HEK293T (cell line): ENCODE measurements at regions not wholly inside any gene's neighbourhood (a gene's known extent, or its start where the extent isn't known, plus 50 kb on each side); places are given as distances from the start of the nearest gene placed in this dataset.

Experiments used
- ARNT ChIP-seq: fragments of 450-650 bp; IDR thresholded peaks from 2 replicates; pipeline ENCODE4 v1.6.1; 2017; ENCODE audit warnings: mild to moderate bottlenecking
- ELF4 ChIP-seq: fragments of 450-650 bp; IDR thresholded peaks from 2 replicates; pipeline ENCODE4 v1.6.1; 2017; ENCODE audit warnings: antibody characterized with exemption
- FOXK2 ChIP-seq: fragments of 450-650 bp; IDR thresholded peaks from 2 replicates; pipeline ENCODE4 v1.6.1; 2016; ENCODE audit warnings: mild to moderate bottlenecking
- FOXM1 ChIP-seq: fragments of 450-650 bp; IDR thresholded peaks from 2 replicates; pipeline ENCODE4 v1.6.1; 2017; ENCODE audit warnings: mild to moderate bottlenecking, borderline replicate concordance
- LEF1 ChIP-seq: fragments of 450-650 bp; IDR thresholded peaks from 2 replicates; pipeline ENCODE4 v1.6.1; 2017; ENCODE audit warnings: mild to moderate bottlenecking, borderline replicate concordance
- NFRKB ChIP-seq: fragments of 450-650 bp; IDR thresholded peaks from 2 replicates; pipeline ENCODE4 v1.6.1; 2016; ENCODE audit warnings: mild to moderate bottlenecking, moderate library complexity
- SP1 ChIP-seq: fragments of 450-650 bp; IDR thresholded peaks from 2 replicates; pipeline ENCODE4 v1.6.1; 2017
- SUZ12 ChIP-seq: fragments of 450-650 bp; IDR thresholded peaks from 2 replicates; pipeline ENCODE4 v1.6.1; 2016; ENCODE audit warnings: mild to moderate bottlenecking
- TARDBP ChIP-seq: fragments of 450-650 bp; IDR thresholded peaks from 2 replicates; pipeline ENCODE4 v1.6.1; 2016
- ZNF384 ChIP-seq: fragments of 450-650 bp; IDR thresholded peaks from 2 replicates; pipeline ENCODE4 v1.6.1; 2016

- TF ChIP-seq ELF4 (no peak), NFRKB (no peak), SUZ12 (no peak), ARNT (no peak), LEF1 (no peak), TARDBP (no peak), FOXK2 (no peak), ZNF384 (no peak), FOXM1 (no peak), SP1 (no peak)
Measured at GRCh38 chr4:46656071-46656470, 253.0 kb downstream of the COX7B2 start.
